ENCODE measurements at regions not wholly inside any gene's neighbourhood (a gene's known extent, or its start where the extent isn't known, plus 50 kb on each side); places are given as distances from the start of the nearest gene placed in this dataset.

GRCh38 chr2:2950403-2950952 is 427.1 kb downstream of the EIPR1 start:
- no peak for DNase-seq
- H4K8ac ChIP-seq (ENCODE audit: low read depth in 2 of 2, low read length in 2 of 2): no peak overlapping the region

More at GRCh38 chr2:2950403-2950952, 427.1 kb downstream of the EIPR1 start:
- H3K18ac ChIP-seq (ENCODE audit: low read depth, low read length): no peak overlapping the region
- intact Hi-C loops (cut with micrococcal nuclease) (no loop called here), in situ Hi-C loops (cut with MboI; ENCODE audit: low sequenced_read_pairs) (no loop called here), dilution Hi-C loops (cut with HindIII; ENCODE audit: low sequenced_read_pairs, unreplicated experiment) (no loop called here)
- H2BK5ac ChIP-seq (ENCODE audit: low read depth, low read length, poor library complexity, severe bottlenecking): no peak overlapping the region
- no peak overlapping the region for H3K4me3 ChIP-seq (ENCODE audit: insufficient read depth, low read depth, low read length)
- no peaks in the 10 kb centered on the region for H3K4me1 ChIP-seq (ENCODE audit: control insufficient read depth, insufficient read depth, low read length)
- H3K14ac ChIP-seq (replicated peaks; ENCODE audit: low read depth, low read length): no peak overlapping the region
- no peaks in the 10 kb centered on the region for H4K20me1 ChIP-seq (ENCODE audit: insufficient read depth, low read length)
- no peak overlapping the region for H2BK15ac ChIP-seq (ENCODE audit: low read depth, low read length)
- H3K79me1 ChIP-seq (ENCODE audit: low read depth in 1 of 2, low read length in 2 of 2): no peaks in the 10 kb centered on the region
- ChIA-PET POLR2A (ENCODE audit: unreplicated experiment) (no interaction called here), CTCF (no interaction called here)
- no peak overlapping the region for H4K91ac ChIP-seq (ENCODE audit: insufficient read depth, low read depth, low read length)
- H2AK9ac ChIP-seq (replicated peaks; ENCODE audit: low read depth, low read length, poor library complexity): no peak overlapping the region
- no TSS peak for BruUV-seq (replicated peaks)
- H3K9ac ChIP-seq (ENCODE audit: low read depth, low read length): no peak overlapping the region
- H2AK5ac ChIP-seq (ENCODE audit: low read depth, low read length): no peak overlapping the region
- TF ChIP-seq RCOR1 (IDR thresholded peaks at IDR 0.05; ENCODE audit: insufficient replicate concordance, low read length): no peak
- TF ChIP-seq FOS (IDR thresholded peaks at IDR 0.05; ENCODE audit: low read depth, low read length): no peak
- no peak for TF ChIP-seq NFE2L2 (IDR thresholded peaks at IDR 0.05; ENCODE audit: low read depth, low read length)
- TF ChIP-seq POLR2A (IDR thresholded peaks at IDR 0.05; ENCODE audit: low read depth, low read length): no peak
- no peak for TF ChIP-seq SMC3 (IDR thresholded peaks at IDR 0.05; ENCODE audit: low read depth, low read length)
- no peak for TF ChIP-seq MAFK (IDR thresholded peaks at IDR 0.05; ENCODE audit: low read depth, low read length)
- no peak for TF ChIP-seq BHLHE40 (IDR thresholded peaks at IDR 0.05; ENCODE audit: low read depth, low read length)
- no peak for TF ChIP-seq CEBPB (IDR thresholded peaks at IDR 0.05; ENCODE audit: low read depth, low read length)
- no peak for TF ChIP-seq CTCF (conservative IDR thresholded peaks at IDR 0.05; ENCODE audit: low read depth, low read length)
- no peak for TF ChIP-seq RAD21 (IDR thresholded peaks at IDR 0.05; ENCODE audit: low read length)
- TF ChIP-seq MAZ (IDR thresholded peaks at IDR 0.05; ENCODE audit: borderline replicate concordance, low read depth, low read length): no peak
- no peak overlapping the region for H3K4ac ChIP-seq (ENCODE audit: low read depth, low read length)
- H3K27me3 ChIP-seq (ENCODE audit: control insufficient read depth, insufficient read depth, low read length): no peaks in the 10 kb centered on the region
- no peak overlapping the region for H2BK20ac ChIP-seq (ENCODE audit: low read depth, low read length)
- no peak overlapping the region for H4K5ac ChIP-seq (ENCODE audit: low read depth, low read length)
- no peak overlapping the region for H3K27ac ChIP-seq (ENCODE audit: insufficient read depth, low read length)
- no peak overlapping the region for H2AFZ ChIP-seq (replicated peaks; ENCODE audit: low read length, poor library complexity)
- H3K36me3 ChIP-seq (ENCODE audit: control insufficient read depth, insufficient read depth, low read length): no peaks in the 10 kb centered on the region
- H2BK120ac ChIP-seq (ENCODE audit: low read depth, low read length): no peak overlapping the region
- H3K9me3 ChIP-seq (ENCODE audit: control insufficient read depth, insufficient read depth, low read length): peaks cover 34% of the 10 kb centered on the region
- 43% methylated on average over 1 of the region's 11 CpGs; no CpG with 5 or more reads in 1 of the 2 experiments for WGBS, 2 experiments (ENCODE audit: extremely low coverage in 2 of 2, insufficient read length in 1 of 2)
- no peaks in the 10 kb centered on the region for H3K9me1 ChIP-seq (ENCODE audit: insufficient read depth, low read length)
- H3K4me2 ChIP-seq (ENCODE audit: low read depth, low read length): no peak overlapping the region
- H3K23ac ChIP-seq (ENCODE audit: low read depth, low read length): no peak overlapping the region
- no peak overlapping the region for H3K56ac ChIP-seq (ENCODE audit: extremely low read depth, insufficient read depth, low read length)
- ATAC-seq (ENCODE audit: low read depth): no peak
